K562 (cell line): ENCODE measurements at regions not wholly inside any gene's neighbourhood (a gene's known extent, or its start where the extent isn't known, plus 50 kb on each side); places are given as distances from the start of the nearest gene placed in this dataset.
A peak's percentile ranks its signal among the peaks of the same experiment; 100 is the strongest.

Experiments
- ATAC-seq: fragments of 200-7000 bp; cut with Tn5 transposase; 3 replicates; pipeline ENCODE4 v1.9.1; 2020; ENCODE audit warnings: moderate library complexity
- BruUV-seq: library from RNA; stranded (reverse); fragments of 400-500 nt; replicated peaks from 2 replicates; lab custom pipeline; 2021; lab: Mats Ljungman, UMichigan
- CTCF ChIA-PET: fragments of 300-600 bp; formaldehyde crosslinking; extraction: SDS; loops from one replicate; lab custom pipeline; 2021; ENCODE audit warnings: low intra/inter-chr PET ratio; lab: Yijun Ruan, JAX
- POLR2A ChIA-PET: fragments of 300-600, 350-650 bp; sonication (Branson Sonifier 250); formaldehyde crosslinking; extraction: SDS; loops from one replicate; lab custom pipeline; 2021; ENCODE audit warnings: antibody characterized with exemption, inconsistent platforms; lab: Yijun Ruan, JAX
- DNase-seq, 4 experiments: peaks; one replicate each; pipeline versions ENCODE4 v3.0.0 to v3.0.0-alpha.2; 2011 to 2018; ENCODE audit warnings: low spot score in 3 of 4, mixed read lengths in 3 of 4; ENCODE audit errors: extremely low read depth in 1 of 4
- FAIRE-seq: peaks from 2 replicates; lab custom pipeline; 2011; peaks lifted over from hg19 to GRCh38; lab: Jason Lieb, UNC
- H2AFZ ChIP-seq: 2 replicates; pipeline ENCODE4 v1.6.0; 2011; ENCODE audit warnings: low read depth, low read length, control low read depth, inconsistent platforms
- H3K27ac ChIP-seq: fragments of 200-600 bp; 3 replicates; pipeline ENCODE4 v1.8.0; 2011; ENCODE audit warnings: low read depth, mild to moderate bottlenecking, control low read depth, inconsistent platforms, low read length, moderate library complexity, mixed read lengths; ENCODE audit errors: extremely low read depth
- H3K27me3 ChIP-seq, 2 experiments: fragments of 300-600 bp in 1 of 2; 2 replicates in 1 of 2; 3 replicates in 1 of 2; pipeline versions ENCODE4 v1.6.0 to v1.8.0; 2011; ENCODE audit warnings: inconsistent platforms in 2 of 2, low read length in 2 of 2, mild to moderate bottlenecking in 1 of 2, mixed read lengths in 1 of 2, moderate library complexity in 1 of 2; ENCODE audit not compliant: control insufficient read depth in 2 of 2, insufficient read depth in 2 of 2
- H3K36me3 ChIP-seq: fragments of 300-600 bp; 3 replicates; pipeline ENCODE4 v1.8.0; 2011; ENCODE audit warnings: mild to moderate bottlenecking, low read length, inconsistent platforms; ENCODE audit not compliant: control insufficient read depth, insufficient read depth
- H3K4me1 ChIP-seq, 2 experiments: fragments of 200-600 bp in 1 of 2; replicated peaks in 1 of 2; 2 replicates in 1 of 2; 3 replicates in 1 of 2; pipeline versions ENCODE4 v1.5.1 to v1.8.0; 2011; ENCODE audit warnings: inconsistent platforms in 2 of 2, low read length in 2 of 2, mild to moderate bottlenecking in 1 of 2, mixed read lengths in 1 of 2, moderate library complexity in 1 of 2; ENCODE audit not compliant: control insufficient read depth in 2 of 2, insufficient read depth in 2 of 2
- H3K4me2 ChIP-seq: 2 replicates; pipeline ENCODE4 v1.6.1; 2011; ENCODE audit warnings: low read length, control low read depth, inconsistent platforms, mixed read lengths; ENCODE audit not compliant: insufficient read depth
- H3K4me3 ChIP-seq: fragments of 200-600 bp; sonication (generic), shearing (Covaris generic); 2 replicates; pipeline ENCODE4 v1.5.1; 2016; ENCODE audit warnings: control low read depth, inconsistent platforms
- H3K79me2 ChIP-seq: fragments of 200-600 bp; 3 replicates; pipeline ENCODE4 v1.8.0; 2011; ENCODE audit warnings: low read length, inconsistent platforms; ENCODE audit not compliant: control insufficient read depth, insufficient read depth
- H3K9ac ChIP-seq, 2 experiments: 2 replicates each; pipeline versions ENCODE4 v1.6.0 to v1.6.1; 2011; ENCODE audit warnings: low read depth in 2 of 2, low read length in 2 of 2, control low read depth in 1 of 2, inconsistent platforms in 1 of 2, mild to moderate bottlenecking in 1 of 2, mixed read lengths in 1 of 2; ENCODE audit not compliant: insufficient read depth in 1 of 2
- H3K9me1 ChIP-seq: one replicate; pipeline ENCODE4 v1.6.0; 2011; ENCODE audit warnings: inconsistent platforms, mild to moderate bottlenecking, low read length, moderate library complexity; ENCODE audit not compliant: control insufficient read depth, insufficient read depth
- H3K9me3 ChIP-seq: replicated peaks from 2 replicates; pipeline ENCODE4 v1.5.1; 2011; ENCODE audit warnings: low read depth, low read length, inconsistent platforms; ENCODE audit not compliant: control insufficient read depth, insufficient read depth
- H4K20me1 ChIP-seq: replicated peaks from 2 replicates; pipeline ENCODE4 v1.6.1; 2011; ENCODE audit warnings: low read length, inconsistent platforms, mixed read lengths; ENCODE audit not compliant: control insufficient read depth, insufficient read depth
- BACH1 ChIP-seq: fragments of 200-800 bp; sonication (Bioruptor generic); IDR thresholded peaks from 2 replicates; pipeline ENCODE4 v1.6.1; 2016; ENCODE audit warnings: missing genetic modification characterization, missing compliant biosample characterization
- CBX2 ChIP-seq: fragments of 200-600 bp; sonication (generic); IDR thresholded peaks from one replicate; pipeline ENCODE4 v1.6.1; 2012; ENCODE audit warnings: mild to moderate bottlenecking, low read length, inconsistent platforms; ENCODE audit not compliant: insufficient read depth, poor library complexity, severe bottlenecking
- DACH1 ChIP-seq: fragments of 450-650 bp; IDR thresholded peaks from 2 replicates; pipeline ENCODE4 v1.6.1; 2018; ENCODE audit not compliant: partially characterized antibody
- EP400 ChIP-seq: fragments of 450-650 bp; IDR thresholded peaks from 2 replicates; pipeline ENCODE4 v1.6.1; 2017; ENCODE audit warnings: antibody characterized with exemption, mild to moderate bottlenecking, moderate library complexity
- ETV6 ChIP-seq, 3 experiments: fragments of 150-350 bp in 1 of 3; sonication (generic) in 1 of 3; formaldehyde crosslinking in 1 of 3; IDR thresholded peaks; 2 replicates each; pipeline versions ENCODE4 v1.6.1 to v1.8.0; 2014 to 2022; ENCODE audit warnings: borderline replicate concordance in 2 of 3, low read depth in 2 of 3, antibody characterized with exemption in 1 of 3, low read length in 1 of 3, mild to moderate bottlenecking in 1 of 3, missing genetic modification reagents in 1 of 3
- FOXJ3 ChIP-seq: sonication (generic); formaldehyde crosslinking; IDR thresholded peaks from 2 replicates; pipeline ENCODE4 v1.4.0; 2020; ENCODE audit warnings: mild to moderate bottlenecking, missing genetic modification reagents
- KLF10 ChIP-seq: fragments of 250-450 bp; sonication (Bioruptor Pico); IDR thresholded peaks from 2 replicates; pipeline ENCODE4 v1.6.1; 2021; ENCODE audit warnings: matching md5 sums
- MIER1 ChIP-seq: fragments of 450-650 bp; IDR thresholded peaks from 2 replicates; pipeline ENCODE4 v1.6.1; 2016; ENCODE audit warnings: antibody characterized with exemption, mild to moderate bottlenecking, low read depth
- MTA1 ChIP-seq: fragments of 450-650 bp; IDR thresholded peaks from 2 replicates; pipeline ENCODE4 v1.6.1; 2017; ENCODE audit warnings: borderline replicate concordance
- MTF1 ChIP-seq: fragments of 250-450 bp; sonication (Bioruptor Pico); IDR thresholded peaks from 2 replicates; pipeline ENCODE4 v1.9.0; 2021; ENCODE audit warnings: moderate library complexity, mild to moderate bottlenecking, inconsistent platforms, borderline replicate concordance
- NCOA6 ChIP-seq: fragments of 450-650 bp; IDR thresholded peaks from 2 replicates; pipeline ENCODE4 v1.6.1; 2017; ENCODE audit warnings: mild to moderate bottlenecking
- NFE2 ChIP-seq: IDR thresholded peaks from 2 replicates; pipeline ENCODE4 v1.6.1; 2014; ENCODE audit warnings: antibody characterized with exemption, low read depth
- PYGO2 ChIP-seq: fragments of 450-650 bp; IDR thresholded peaks from 2 replicates; pipeline ENCODE4 v1.6.1; 2016; ENCODE audit warnings: mild to moderate bottlenecking, missing genetic modification characterization, moderate library complexity, missing compliant biosample characterization
- SAFB2 ChIP-seq: fragments of 200-400 bp; formaldehyde crosslinking; IDR thresholded peaks from 2 replicates; pipeline ENCODE4 v1.6.1; 2018; ENCODE audit warnings: borderline replicate concordance, low read length, low read depth, moderate library complexity; ENCODE audit not compliant: severe bottlenecking
- SPI1 ChIP-seq: IDR thresholded peaks from 2 replicates; pipeline ENCODE4 v1.6.1; 2011; ENCODE audit warnings: low read depth, low read length, control low read depth, borderline replicate concordance
- SRSF1 ChIP-seq: fragments of 200-400 bp; formaldehyde crosslinking; IDR thresholded peaks from 2 replicates; pipeline ENCODE4 v1.6.1; 2017; ENCODE audit warnings: mild to moderate bottlenecking, low read depth, low read length, moderate library complexity
- ZBTB17 ChIP-seq: fragments of 450-650 bp; formaldehyde crosslinking; IDR thresholded peaks from 2 replicates; pipeline ENCODE4 v1.4.0; 2020; ENCODE audit warnings: mild to moderate bottlenecking
- ZNF311 ChIP-seq: fragments of 250-450 bp; sonication (Bioruptor Pico); IDR thresholded peaks from 2 replicates; pipeline ENCODE4 v1.4.0; 2020; ENCODE audit warnings: mild to moderate bottlenecking, moderate library complexity
- WGBS: fragments of 100-300 bp; shearing (Covaris generic); methylation state at CpG from one replicate; pipeline ENCODE4 v1.1.6; 2016; ENCODE audit warnings: low coverage, mixed read lengths; ENCODE audit not compliant: insufficient coverage; ENCODE audit errors: missing lambda C conversion rate; 5-methylcytosine and 5-hydroxymethylcytosine counted together
- in situ Hi-C: fragments of 300-500 bp; cut with MboI; formaldehyde crosslinking; loops from 4 replicates; pipeline ENCODE4 v1.15.0; 2018; ENCODE audit warnings: inconsistent platforms, mixed read lengths
- intact Hi-C: fragments of 100-400 bp; cut with micrococcal nuclease; formaldehyde crosslinking; loops from 2 replicates; pipeline ENCODE4 v1.14.2; 2022

DNA sequence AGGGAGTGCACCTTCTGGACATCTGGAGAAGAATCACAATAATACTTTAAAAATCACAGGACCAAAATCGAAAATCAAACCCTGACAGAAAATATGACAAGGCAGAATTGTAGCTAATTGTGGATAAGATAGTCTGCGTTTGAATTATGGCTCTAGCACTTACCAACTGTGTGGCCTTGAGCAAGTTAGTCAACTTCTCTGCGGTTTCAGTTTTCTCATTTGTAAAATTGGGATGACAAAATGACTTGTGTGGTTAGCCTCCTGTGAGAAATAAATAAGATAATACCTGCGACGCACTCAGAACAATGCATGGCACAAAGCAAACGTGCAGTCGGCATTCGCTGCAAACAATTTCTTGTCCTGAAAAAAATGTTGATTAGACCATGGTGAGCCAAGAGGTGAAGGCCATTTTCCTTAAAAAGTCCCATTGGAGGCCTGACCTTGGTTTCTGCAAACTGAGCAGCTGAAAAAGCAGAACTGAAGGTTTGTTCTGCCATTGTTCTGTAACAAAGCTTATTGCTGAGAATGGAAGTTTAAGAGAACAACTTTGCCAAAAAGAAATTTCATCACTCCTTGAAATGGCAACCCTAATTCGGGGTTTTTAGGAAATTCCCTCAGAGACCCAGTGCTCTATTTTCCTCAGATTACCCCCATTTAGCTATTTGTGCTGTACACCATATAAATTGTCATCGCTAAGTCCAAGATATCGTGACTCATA lies 266.3 kb downstream of the ERMARD start:
- Histone ChIP-seq H3K9ac (no peak overlapping the region), H3K4me1 (no peaks in the 10 kb centered on the region; a peak in 2 of 5 replicates), H4K20me1 (0 out of 2 replicates have a peak, but pooled peaks cover 3% of the 10 kb centered on the region), H3K36me3 (no peaks in the 10 kb centered on the region), H3K79me2 (no peaks in the 10 kb centered on the region), H3K9me3 (no peaks in the 10 kb centered on the region), H3K4me3 (no peak overlapping the region), H2AFZ (no peak overlapping the region), H3K27ac (no peak overlapping the region), H3K27me3 (peaks cover 18 to 44% of the 10 kb centered on the region in 2 experiments; a peak in 4 of 5 replicates), H3K9me1 (no peaks in the 10 kb centered on the region), H3K4me2 (no peak overlapping the region)
- POLR2A ChIA-PET: no interaction called here
- ATAC-seq (no peak), FAIRE-seq (no peak), DNase-seq (no peak)
- BruUV-seq: no TSS peak
- 1% methylated on average over 11 of the region's 11 CpGs for WGBS
- in situ Hi-C loops: no loop called here
- intact Hi-C loops: no loop called here
- CTCF ChIA-PET: no interaction called here
- TF ChIP-seq SPI1: peak; percentile 14; the same call in 1 of the 2 replicates
- TF ChIP-seq NCOA6: no peak

DNA sequence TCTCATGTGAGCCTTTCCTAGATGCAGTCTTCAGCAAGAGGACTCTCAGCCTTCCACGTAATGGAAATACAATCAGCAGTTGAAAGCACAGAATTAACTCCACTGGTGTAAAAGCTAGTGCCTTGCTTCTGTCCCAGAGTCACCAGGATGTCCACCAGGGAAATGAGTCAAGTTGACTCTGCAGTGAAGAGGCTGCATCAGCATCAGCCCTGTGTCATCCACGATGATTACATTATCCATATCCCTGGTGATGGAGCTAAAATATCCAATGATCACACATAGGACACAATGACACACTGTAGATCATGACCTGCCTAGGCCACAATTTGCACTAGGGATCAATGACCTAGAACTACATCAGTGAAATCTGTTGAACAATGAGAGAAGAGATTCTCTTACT lies 262.4 kb downstream of the ERMARD start:
- Histone ChIP-seq H3K4me3 (no peak overlapping the region), H3K36me3 (no peaks in the 10 kb centered on the region), H3K27ac (no peak overlapping the region), H3K9ac (no peak overlapping the region), H3K79me2 (no peaks in the 10 kb centered on the region), H2AFZ (no peak overlapping the region), H3K4me2 (no peak overlapping the region), H3K27me3 (peaks cover 11 to 29% of the 10 kb centered on the region in 2 experiments; a peak in 3 of 5 replicates), H4K20me1 (no peaks in the 10 kb centered on the region), H3K9me1 (no peaks in the 10 kb centered on the region), H3K4me1 (no peaks in the 10 kb centered on the region), H3K9me3 (no peaks in the 10 kb centered on the region)
- intact Hi-C loops: no loop called here
- POLR2A ChIA-PET: no interaction called here
- BruUV-seq: no TSS peak
- CTCF ChIA-PET: no interaction called here
- ATAC-seq (no peak), DNase-seq (no peak), FAIRE-seq (no peak)
- WGBS: 0% methylated on average over 2 of the region's 2 CpGs
- in situ Hi-C loops: no loop called here
- TF ChIP-seq NCOA6 (no peak), NFE2 (no peak), SRSF1 (no peak), DACH1 (no peak), EP400 (no peak), CBX2 (no peak), BACH1 (tag) (no peak), FOXJ3 (CRISPR knock-in tag) (no peak), ETV6 (IDR thresholded peaks at IDR 0.05; ENCODE audit: borderline replicate concordance in 1 of 2, low read depth in 2 of 2, low read length in 1 of 2) (no peak), ETV6 (CRISPR knock-in tag; IDR thresholded peaks at IDR 0.05; ENCODE audit: borderline replicate concordance) (no peak), ZNF311 (CRISPR knock-in tag) (no peak), ZBTB17 (CRISPR knock-in tag) (no peak), MTA1 (no peak), MIER1 (no peak), SAFB2 (no peak), KLF10 (CRISPR knock-in tag) (no peak), PYGO2 (tag) (no peak), MTF1 (CRISPR knock-in tag) (no peak)
